ENCODE measurements at regions not wholly inside any gene's neighbourhood (a gene's known extent, or its start where the extent isn't known, plus 50 kb on each side); places are given as distances from the start of the nearest gene placed in this dataset.

DNA sequence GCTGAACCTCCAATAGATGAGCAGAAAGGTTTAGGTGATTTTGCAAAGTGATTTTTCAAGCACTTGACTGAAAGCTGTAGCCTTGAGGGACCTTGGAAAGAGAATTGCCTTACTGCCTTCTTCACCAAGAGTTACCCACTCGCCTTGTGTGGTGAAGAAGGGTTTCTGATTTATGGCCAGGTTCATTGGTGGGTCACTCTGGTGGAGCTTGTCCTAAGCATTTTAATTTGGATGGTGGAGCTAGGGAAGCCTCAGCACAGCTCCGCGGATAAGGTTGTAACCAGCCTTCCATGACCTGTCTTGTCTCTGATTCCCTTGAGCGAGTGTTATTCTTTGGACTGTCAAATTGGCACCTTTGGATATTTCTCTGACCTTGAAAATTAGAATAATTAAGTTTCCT, 226.4 kb downstream of the FAT3 start:
- no peak for TF ChIP-seq EZH2 (IDR thresholded peaks at IDR 0.05)
- TF ChIP-seq, protein P1, sequence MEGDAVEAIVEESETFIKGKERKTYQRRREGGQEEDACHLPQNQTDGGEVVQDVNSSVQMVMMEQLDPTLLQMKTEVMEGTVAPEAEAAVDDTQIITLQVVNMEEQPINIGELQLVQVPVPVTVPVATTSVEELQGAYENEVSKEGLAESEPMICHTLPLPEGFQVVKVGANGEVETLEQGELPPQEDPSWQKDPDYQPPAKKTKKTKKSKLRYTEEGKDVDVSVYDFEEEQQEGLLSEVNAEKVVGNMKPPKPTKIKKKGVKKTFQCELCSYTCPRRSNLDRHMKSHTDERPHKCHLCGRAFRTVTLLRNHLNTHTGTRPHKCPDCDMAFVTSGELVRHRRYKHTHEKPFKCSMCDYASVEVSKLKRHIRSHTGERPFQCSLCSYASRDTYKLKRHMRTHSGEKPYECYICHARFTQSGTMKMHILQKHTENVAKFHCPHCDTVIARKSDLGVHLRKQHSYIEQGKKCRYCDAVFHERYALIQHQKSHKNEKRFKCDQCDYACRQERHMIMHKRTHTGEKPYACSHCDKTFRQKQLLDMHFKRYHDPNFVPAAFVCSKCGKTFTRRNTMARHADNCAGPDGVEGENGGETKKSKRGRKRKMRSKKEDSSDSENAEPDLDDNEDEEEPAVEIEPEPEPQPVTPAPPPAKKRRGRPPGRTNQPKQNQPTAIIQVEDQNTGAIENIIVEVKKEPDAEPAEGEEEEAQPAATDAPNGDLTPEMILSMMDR (IDR thresholded peaks at IDR 0.05) = no peak
